ENCODE measurements at regions not wholly inside any gene's neighbourhood (a gene's known extent, or its start where the extent isn't known, plus 50 kb on each side); places are given as distances from the start of the nearest gene placed in this dataset.

DNA sequence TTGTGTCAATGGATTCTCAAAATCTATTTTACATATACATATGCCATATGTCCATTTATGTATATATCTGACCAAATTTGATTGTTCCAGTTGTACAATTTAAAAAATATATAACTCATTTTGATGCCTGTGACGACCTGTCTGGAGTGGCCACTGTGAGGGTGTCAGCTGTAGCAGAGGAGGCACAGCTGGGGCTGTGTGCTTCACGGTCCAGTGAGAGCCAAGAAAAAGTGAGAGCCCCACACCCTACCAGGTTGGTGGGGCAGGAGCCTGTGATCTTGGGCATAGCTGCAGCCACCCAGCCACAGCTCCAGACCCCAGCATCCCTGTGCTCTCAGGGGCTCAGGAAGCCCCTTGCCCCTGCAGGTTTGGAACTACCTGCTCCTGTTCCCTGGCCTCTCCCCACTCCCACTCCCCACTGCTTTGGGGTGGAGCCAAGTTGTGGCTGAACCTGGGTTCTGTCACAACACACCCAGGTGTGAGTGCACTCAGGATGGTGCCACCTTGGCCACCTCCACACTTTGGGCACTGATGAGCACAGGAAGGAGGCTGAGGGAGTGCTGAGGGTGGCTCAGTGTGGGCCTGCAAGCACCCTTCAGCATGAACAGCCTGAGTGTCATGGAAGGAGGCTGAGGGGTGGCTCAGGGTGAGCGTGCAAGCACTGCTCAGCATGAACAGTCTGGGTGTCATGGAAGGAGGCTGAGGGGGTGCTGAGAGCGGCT lies 161.1 kb upstream of the ROBO1 start:
- no peak overlapping the region for H3K4me3 ChIP-seq (ENCODE audit: low read depth, low read length)
- no peak for TF ChIP-seq CTCF (IDR thresholded peaks at IDR 0.05; ENCODE audit: insufficient read depth, low read depth, low read length)
- no peak for DNase-seq (ENCODE audit: low read depth)

- no peak for TF ChIP-seq CTCF (IDR thresholded peaks at IDR 0.05; ENCODE audit: insufficient read depth, low read depth, low read length)
- no peak overlapping the region for H3K4me3 ChIP-seq (ENCODE audit: low read depth, low read length)
- DNase-seq (ENCODE audit: low read depth): no peak
Measured at GRCh38 chr3:79926522-79926921, 158.7 kb upstream of the ROBO1 start.

GRCh38 chr3:79922633-79923032 lies 154.8 kb upstream of the ROBO1 start:
- DNase-seq (ENCODE audit: low read depth): no peak
- no peak overlapping the region for H3K4me3 ChIP-seq (ENCODE audit: low read depth, low read length)
- no peak for TF ChIP-seq CTCF (IDR thresholded peaks at IDR 0.05; ENCODE audit: insufficient read depth, low read depth, low read length)

- TF ChIP-seq CTCF (IDR thresholded peaks at IDR 0.05; ENCODE audit: insufficient read depth, low read depth, low read length): no peak
- no peak overlapping the region for H3K4me3 ChIP-seq (ENCODE audit: low read depth, low read length)
- no peak for DNase-seq (ENCODE audit: low read depth)
Measured at GRCh38 chr3:79917561-79917960, 149.8 kb upstream of the ROBO1 start.

- no peak for TF ChIP-seq CTCF (IDR thresholded peaks at IDR 0.05; ENCODE audit: insufficient read depth, low read depth, low read length)
- DNase-seq (ENCODE audit: low read depth): no peak
- no peak overlapping the region for H3K4me3 ChIP-seq (ENCODE audit: low read depth, low read length)
Measured at GRCh38 chr3:79910337-79910736, 142.5 kb upstream of the ROBO1 start.

GRCh38 chr3:79906106-79906505 lies 138.3 kb upstream of the ROBO1 start:
- no peak overlapping the region for H3K4me3 ChIP-seq (ENCODE audit: low read depth, low read length)
- TF ChIP-seq CTCF (IDR thresholded peaks at IDR 0.05; ENCODE audit: insufficient read depth, low read depth, low read length): no peak
- no peak for DNase-seq (ENCODE audit: low read depth)

- TF ChIP-seq CTCF (IDR thresholded peaks at IDR 0.05; ENCODE audit: insufficient read depth, low read depth, low read length): no peak
- H3K4me3 ChIP-seq (ENCODE audit: low read depth, low read length): no peak overlapping the region
- DNase-seq (ENCODE audit: low read depth): no peak
Measured at GRCh38 chr3:79902151-79902550, 134.4 kb upstream of the ROBO1 start.

Measured in fibroblast of villous mesenchyme (primary cell).